Neural cell (in vitro differentiated cells): ENCODE measurements at regions not wholly inside any gene's neighbourhood (a gene's known extent, or its start where the extent isn't known, plus 50 kb on each side); places are given as distances from the start of the nearest gene placed in this dataset.

Source experiments
- H2AFZ ChIP-seq: fragments of 200-600, 300-800 bp; sonication (generic), shearing (Covaris generic); 2 replicates; pipeline ENCODE4 v1.6.0; 2014; ENCODE audit warnings: low read depth, mild to moderate bottlenecking, antibody characterized with exemption, low read length, moderate library complexity
- H3F3A ChIP-seq: fragments of 200-600 bp; shearing (Covaris generic); 2 replicates; pipeline ENCODE4 v1.6.1; 2016; ENCODE audit warnings: mild to moderate bottlenecking, moderate library complexity, mixed read lengths, antibody characterized with exemption, low read length; ENCODE audit not compliant: insufficient read depth, poor library complexity, severe bottlenecking
- H3K27ac ChIP-seq: fragments of 200-600, 300-800 bp; sonication (generic), shearing (Covaris generic); 2 replicates; pipeline ENCODE4 v1.5.1; 2014; ENCODE audit warnings: mild to moderate bottlenecking, low read length, moderate library complexity
- H3K27me3 ChIP-seq: fragments of 300-800, 200-600 bp; sonication (generic), shearing (Covaris generic); 2 replicates; pipeline ENCODE4 v1.6.0; 2014; ENCODE audit warnings: mild to moderate bottlenecking, low read depth, low read length, moderate library complexity; ENCODE audit not compliant: insufficient read depth
- H3K36me3 ChIP-seq: fragments of 300-800, 200-600 bp; sonication (generic), shearing (Covaris generic); 2 replicates; pipeline ENCODE4 v1.5.1; 2014; ENCODE audit warnings: mild to moderate bottlenecking, antibody characterized with exemption, low read length, moderate library complexity; ENCODE audit not compliant: insufficient read depth
- H3K4me2 ChIP-seq: fragments of 300-800, 200-600 bp; sonication (generic), shearing (Covaris generic); 2 replicates; pipeline ENCODE4 v1.6.0; 2014; ENCODE audit warnings: mild to moderate bottlenecking, low read length
- H3K4me3 ChIP-seq: fragments of 300-800, 200-600 bp; sonication (generic), shearing (Covaris generic); 2 replicates; pipeline ENCODE4 v1.5.1; 2014; ENCODE audit warnings: mild to moderate bottlenecking, low read length, moderate library complexity
- H3K79me2 ChIP-seq: fragments of 200-600 bp; shearing (Covaris generic); replicated peaks from 2 replicates; pipeline ENCODE4 v1.6.0; 2014; ENCODE audit warnings: mild to moderate bottlenecking, low read length, moderate library complexity; ENCODE audit not compliant: insufficient read depth
- H3K9ac ChIP-seq: fragments of 300-800, 200-600 bp; sonication (generic), shearing (Covaris generic); 2 replicates; pipeline ENCODE4 v1.6.1; 2016; ENCODE audit warnings: mild to moderate bottlenecking, low read length, mixed read lengths
- H3K9me2 ChIP-seq: fragments of 200-600 bp; shearing (Covaris generic); 2 replicates; pipeline ENCODE4 v1.6.1; 2016; ENCODE audit warnings: mild to moderate bottlenecking, low read length, mixed read lengths; ENCODE audit not compliant: insufficient read depth
- H3K9me3 ChIP-seq: fragments of 200-600, 300-800 bp; sonication (generic), shearing (Covaris generic); 2 replicates; pipeline ENCODE4 v1.6.1; 2016; ENCODE audit warnings: mild to moderate bottlenecking, mixed run types, low read length, moderate library complexity, mixed read lengths
- H4K20me1 ChIP-seq: fragments of 200-600 bp; shearing (Covaris generic); 2 replicates; pipeline ENCODE4 v1.6.1; 2016; ENCODE audit warnings: mild to moderate bottlenecking, mixed run types; ENCODE audit not compliant: insufficient read depth
- EP300 ChIP-seq: fragments of 450-650 bp; conservative IDR thresholded peaks from 2 replicates; pipeline ENCODE4 v1.6.1; 2014; ENCODE audit warnings: antibody characterized with exemption, mild to moderate bottlenecking, moderate library complexity; ENCODE audit not compliant: poor library complexity, severe bottlenecking
- EZH2 ChIP-seq: fragments of 200-600, 300-800 bp; shearing (Covaris generic), sonication (generic); IDR thresholded peaks from 2 replicates; pipeline ENCODE4 v1.6.1; 2014; ENCODE audit warnings: antibody characterized with exemption, low read length, borderline replicate concordance, mild to moderate bottlenecking; ENCODE audit not compliant: insufficient read depth, poor library complexity, severe bottlenecking
- MXI1 ChIP-seq: fragments of 450-650 bp; conservative IDR thresholded peaks from 2 replicates; pipeline ENCODE4 v1.6.1; 2014; ENCODE audit warnings: antibody characterized with exemption, mild to moderate bottlenecking; ENCODE audit not compliant: poor library complexity, severe bottlenecking
- POLR2AphosphoS5 ChIP-seq: IDR thresholded peaks from 2 replicates; pipeline ENCODE4 v1.6.1; 2012
- RAD21 ChIP-seq: fragments of 450-650 bp; conservative IDR thresholded peaks from 2 replicates; pipeline ENCODE4 v1.6.1; 2014; ENCODE audit warnings: antibody characterized with exemption, mild to moderate bottlenecking, moderate library complexity
- SMC3 ChIP-seq: fragments of 450-650 bp; conservative IDR thresholded peaks from 2 replicates; pipeline ENCODE4 v1.6.1; 2014; ENCODE audit warnings: antibody characterized with exemption, mild to moderate bottlenecking, moderate library complexity; ENCODE audit not compliant: poor library complexity
- TAF1 ChIP-seq: IDR thresholded peaks from 2 replicates; pipeline ENCODE4 v1.6.1; 2012; ENCODE audit warnings: low read depth
- TF ChIP-seq, protein P1 (sequence below): fragments of 450-650 bp; IDR thresholded peaks from 2 replicates; pipeline ENCODE4 v1.5.1; 2014; ENCODE audit warnings: antibody characterized with exemption, mild to moderate bottlenecking, moderate library complexity; ENCODE audit not compliant: poor library complexity, severe bottlenecking
- TF ChIP-seq, protein P2 (sequence below): IDR thresholded peaks from 2 replicates; pipeline ENCODE4 v1.6.1; 2012; ENCODE audit warnings: borderline replicate concordance

DNA sequence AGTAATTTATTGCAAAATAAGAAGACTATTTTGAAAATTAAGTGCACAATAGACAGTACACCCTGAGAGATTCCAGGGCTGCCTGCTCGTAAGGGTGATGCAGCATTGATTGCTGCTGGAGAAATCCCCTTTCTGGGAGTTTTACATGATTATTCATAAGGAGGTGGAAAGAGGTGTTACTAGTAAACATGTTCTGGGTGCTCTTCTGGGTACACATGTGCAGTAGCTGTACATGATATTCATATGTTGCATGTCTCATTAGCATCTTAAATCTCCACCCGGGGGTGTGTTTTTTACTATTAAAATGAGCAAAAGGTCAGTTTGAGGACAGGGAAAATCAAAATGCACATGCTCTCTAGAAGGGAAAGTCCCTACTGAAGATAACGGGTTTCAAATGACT, 264.8 kb downstream of the CDK5RAP2 start:
- TF ChIP-seq SMC3 (no peak), EZH2 (no peak)
- no peak overlapping the region for H3K9ac ChIP-seq
- no peaks in the 10 kb centered on the region for H3K36me3 ChIP-seq
- H3K9me2 ChIP-seq = no peaks in the 10 kb centered on the region
- H3K4me3 ChIP-seq = no peak overlapping the region
- H3K4me2 ChIP-seq = no peak overlapping the region
- H2AFZ ChIP-seq = no peak overlapping the region
- no peaks in the 10 kb centered on the region for H3F3A ChIP-seq
- no peak overlapping the region for H3K27ac ChIP-seq
- no peaks in the 10 kb centered on the region for H4K20me1 ChIP-seq
- no peaks in the 10 kb centered on the region for H3K27me3 ChIP-seq
- H3K79me2 ChIP-seq = no peaks in the 10 kb centered on the region
- no peaks in the 10 kb centered on the region for H3K9me3 ChIP-seq

DNA sequence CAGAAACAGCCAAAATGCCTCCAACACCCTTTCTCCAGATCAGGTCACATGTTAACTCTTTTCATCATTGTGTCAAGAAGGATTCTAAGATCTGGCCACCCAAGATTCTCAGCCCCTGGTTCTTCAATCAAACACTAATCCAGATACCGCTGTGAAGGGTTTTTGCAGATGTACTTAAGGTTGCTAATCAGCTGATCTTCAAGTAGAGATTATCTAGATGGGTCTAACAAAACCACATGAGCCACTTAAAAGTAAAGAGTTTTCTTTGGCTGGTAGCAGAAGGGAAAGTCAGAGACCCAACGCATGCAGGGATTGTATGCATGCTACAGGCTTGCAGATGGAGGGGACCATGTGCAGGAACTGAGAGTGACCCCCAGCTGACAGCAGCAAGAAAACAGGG, 267.9 kb downstream of the CDK5RAP2 start:
- H4K20me1 ChIP-seq = no peaks in the 10 kb centered on the region
- no peaks in the 10 kb centered on the region for H3K36me3 ChIP-seq
- H3K9me2 ChIP-seq = no peaks in the 10 kb centered on the region
- H3K27ac ChIP-seq = no peak overlapping the region
- H3K4me2 ChIP-seq = no peak overlapping the region
- no peak overlapping the region for H3K9ac ChIP-seq
- H3F3A ChIP-seq = no peaks in the 10 kb centered on the region
- TF ChIP-seq POLR2AphosphoS5 = no peak
- no peak for TF ChIP-seq SMC3
- TF ChIP-seq, protein P1, sequence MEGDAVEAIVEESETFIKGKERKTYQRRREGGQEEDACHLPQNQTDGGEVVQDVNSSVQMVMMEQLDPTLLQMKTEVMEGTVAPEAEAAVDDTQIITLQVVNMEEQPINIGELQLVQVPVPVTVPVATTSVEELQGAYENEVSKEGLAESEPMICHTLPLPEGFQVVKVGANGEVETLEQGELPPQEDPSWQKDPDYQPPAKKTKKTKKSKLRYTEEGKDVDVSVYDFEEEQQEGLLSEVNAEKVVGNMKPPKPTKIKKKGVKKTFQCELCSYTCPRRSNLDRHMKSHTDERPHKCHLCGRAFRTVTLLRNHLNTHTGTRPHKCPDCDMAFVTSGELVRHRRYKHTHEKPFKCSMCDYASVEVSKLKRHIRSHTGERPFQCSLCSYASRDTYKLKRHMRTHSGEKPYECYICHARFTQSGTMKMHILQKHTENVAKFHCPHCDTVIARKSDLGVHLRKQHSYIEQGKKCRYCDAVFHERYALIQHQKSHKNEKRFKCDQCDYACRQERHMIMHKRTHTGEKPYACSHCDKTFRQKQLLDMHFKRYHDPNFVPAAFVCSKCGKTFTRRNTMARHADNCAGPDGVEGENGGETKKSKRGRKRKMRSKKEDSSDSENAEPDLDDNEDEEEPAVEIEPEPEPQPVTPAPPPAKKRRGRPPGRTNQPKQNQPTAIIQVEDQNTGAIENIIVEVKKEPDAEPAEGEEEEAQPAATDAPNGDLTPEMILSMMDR = no peak
- TF ChIP-seq EP300 = no peak
- TF ChIP-seq MXI1 = no peak
- no peak for TF ChIP-seq TAF1
- TF ChIP-seq, protein P2, sequence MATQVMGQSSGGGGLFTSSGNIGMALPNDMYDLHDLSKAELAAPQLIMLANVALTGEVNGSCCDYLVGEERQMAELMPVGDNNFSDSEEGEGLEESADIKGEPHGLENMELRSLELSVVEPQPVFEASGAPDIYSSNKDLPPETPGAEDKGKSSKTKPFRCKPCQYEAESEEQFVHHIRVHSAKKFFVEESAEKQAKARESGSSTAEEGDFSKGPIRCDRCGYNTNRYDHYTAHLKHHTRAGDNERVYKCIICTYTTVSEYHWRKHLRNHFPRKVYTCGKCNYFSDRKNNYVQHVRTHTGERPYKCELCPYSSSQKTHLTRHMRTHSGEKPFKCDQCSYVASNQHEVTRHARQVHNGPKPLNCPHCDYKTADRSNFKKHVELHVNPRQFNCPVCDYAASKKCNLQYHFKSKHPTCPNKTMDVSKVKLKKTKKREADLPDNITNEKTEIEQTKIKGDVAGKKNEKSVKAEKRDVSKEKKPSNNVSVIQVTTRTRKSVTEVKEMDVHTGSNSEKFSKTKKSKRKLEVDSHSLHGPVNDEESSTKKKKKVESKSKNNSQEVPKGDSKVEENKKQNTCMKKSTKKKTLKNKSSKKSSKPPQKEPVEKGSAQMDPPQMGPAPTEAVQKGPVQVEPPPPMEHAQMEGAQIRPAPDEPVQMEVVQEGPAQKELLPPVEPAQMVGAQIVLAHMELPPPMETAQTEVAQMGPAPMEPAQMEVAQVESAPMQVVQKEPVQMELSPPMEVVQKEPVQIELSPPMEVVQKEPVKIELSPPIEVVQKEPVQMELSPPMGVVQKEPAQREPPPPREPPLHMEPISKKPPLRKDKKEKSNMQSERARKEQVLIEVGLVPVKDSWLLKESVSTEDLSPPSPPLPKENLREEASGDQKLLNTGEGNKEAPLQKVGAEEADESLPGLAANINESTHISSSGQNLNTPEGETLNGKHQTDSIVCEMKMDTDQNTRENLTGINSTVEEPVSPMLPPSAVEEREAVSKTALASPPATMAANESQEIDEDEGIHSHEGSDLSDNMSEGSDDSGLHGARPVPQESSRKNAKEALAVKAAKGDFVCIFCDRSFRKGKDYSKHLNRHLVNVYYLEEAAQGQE = no peak
- TF ChIP-seq EZH2 = no peak
- no peak for TF ChIP-seq RAD21
- no peak overlapping the region for H3K4me3 ChIP-seq
- H3K27me3 ChIP-seq = no peaks in the 10 kb centered on the region
- no peaks in the 10 kb centered on the region for H3K79me2 ChIP-seq
- H2AFZ ChIP-seq = no peak overlapping the region
- H3K9me3 ChIP-seq = no peaks in the 10 kb centered on the region

DNA sequence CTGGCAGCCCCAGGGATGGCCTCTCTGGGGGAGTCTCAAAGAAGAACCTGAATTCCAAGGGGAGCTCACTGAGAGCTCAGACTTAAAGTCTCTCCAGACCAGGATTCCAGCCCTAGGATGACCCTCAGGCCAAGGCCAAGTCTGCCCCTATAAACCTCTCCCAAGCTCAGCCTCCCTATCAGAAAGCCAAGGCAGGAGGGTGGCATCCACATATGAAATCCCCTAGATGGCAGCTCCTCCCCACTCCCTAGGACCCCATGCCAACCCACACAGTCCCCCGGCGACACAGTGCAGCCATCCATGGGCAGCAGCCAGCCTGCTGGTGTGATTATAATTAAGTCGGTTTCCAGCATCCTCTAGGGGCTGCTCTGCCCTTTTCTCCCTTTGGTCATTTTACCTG, 269.9 kb downstream of the CDK5RAP2 start:
- H3K4me3 ChIP-seq = no peak overlapping the region

More for the DNA sequence above, 269.9 kb downstream of the CDK5RAP2 start:
- Histone ChIP-seq H3K9me3 (no peaks in the 10 kb centered on the region), H3K79me2 (no peaks in the 10 kb centered on the region), H2AFZ (no peak overlapping the region), H3K9me2 (no peaks in the 10 kb centered on the region), H4K20me1 (no peaks in the 10 kb centered on the region), H3K4me2 (no peak overlapping the region), H3K27ac (no peak overlapping the region), H3K36me3 (no peaks in the 10 kb centered on the region), H3K9ac (no peak overlapping the region), H3K27me3 (no peaks in the 10 kb centered on the region), H3F3A (no peaks in the 10 kb centered on the region)
- TF ChIP-seq SMC3 (no peak), EZH2 (no peak), RAD21 (no peak), EP300 (no peak), TAF1 (no peak), POLR2AphosphoS5 (no peak), MXI1 (no peak)
- TF ChIP-seq, protein P2 = no peak
- TF ChIP-seq, protein P1 = no peak
